A549 (cell line): ENCODE measurements at regions not wholly inside any gene's neighbourhood (a gene's known extent, or its start where the extent isn't known, plus 50 kb on each side); places are given as distances from the start of the nearest gene placed in this dataset.

ENCODE experiments used
- ATAC-seq, 2 experiments: fragments of 200-7000 bp in 1 of 2; fragments of >200 bp in 1 of 2; cut with Nextera tagmentation in 1 of 2; cut with Tn5 transposase in 1 of 2; 3 replicates each; pipeline versions ENCODE4 v1.8.0 to v1.9.1; 2018 to 2020; ENCODE audit warnings: mild to moderate bottlenecking in 1 of 2, moderate library complexity in 1 of 2
- CTCF ChIA-PET: fragments of 300-600 bp; sonication (Branson Sonifier 250); formaldehyde crosslinking; extraction: SDS; loops from one replicate; lab custom pipeline; 2021; ENCODE audit warnings: antibody characterized with exemption, inconsistent platforms; lab: Yijun Ruan, JAX
- POLR2A ChIA-PET: fragments of 350-600 bp; formaldehyde crosslinking; extraction: SDS; loops from one replicate; lab custom pipeline; 2021; ENCODE audit warnings: antibody characterized with exemption, inconsistent platforms; lab: Yijun Ruan, JAX
- DNase-seq, 2 experiments: peaks; one replicate each; pipeline versions ENCODE4 v3.0.0 to v3.0.0-alpha.2; 2011 to 2016; ENCODE audit warnings: low read depth in 1 of 2, low spot score in 1 of 2
- FAIRE-seq: peaks from 2 replicates; lab custom pipeline; 2011; peaks lifted over from hg19 to GRCh38; lab: Jason Lieb, UNC
- H3K27ac ChIP-seq, 2 experiments: fragments of >200 bp; sonication (Bioruptor Twin); formaldehyde crosslinking; 3 replicates each; pipeline ENCODE4 v1.5.1; 2016 to 2017
- H3K4me1 ChIP-seq: fragments of >200 bp; sonication (Bioruptor Twin); formaldehyde crosslinking; 3 replicates; pipeline ENCODE4 v1.6.1; 2016
- H3K4me2 ChIP-seq: fragments of >200 bp; sonication (Bioruptor Twin); formaldehyde crosslinking; 3 replicates; pipeline ENCODE4 v1.6.1; 2016
- H3K4me3 ChIP-seq: fragments of >200 bp; sonication (Bioruptor Twin); formaldehyde crosslinking; 3 replicates; pipeline ENCODE4 v1.5.1; 2016
- H3K9me3 ChIP-seq: fragments of >200 bp; sonication (Bioruptor Twin); formaldehyde crosslinking; 3 replicates; pipeline ENCODE4 v1.6.1; 2016
- BCL3 ChIP-seq: fragments of >200 bp; sonication (Bioruptor Twin); formaldehyde crosslinking; IDR thresholded peaks from 3 replicates; pipeline ENCODE4 v1.6.1; 2016
- CBX2 ChIP-seq: fragments of 200-600 bp; sonication (generic); IDR thresholded peaks from 2 replicates; pipeline ENCODE4 v1.6.1; 2016; ENCODE audit warnings: low read depth, mild to moderate bottlenecking, borderline replicate concordance
- CEBPB ChIP-seq, 2 experiments: fragments of >200 bp in 1 of 2; sonication (Bioruptor Twin) in 1 of 2; formaldehyde crosslinking in 1 of 2; IDR thresholded peaks; 2 replicates each; pipeline ENCODE4 v1.6.1; 2012 to 2016
- CHD2 ChIP-seq: fragments of 150-350 bp; IDR thresholded peaks from 2 replicates; pipeline ENCODE4 v1.6.1; 2014; ENCODE audit warnings: low read length; ENCODE audit not compliant: partially characterized antibody
- EHMT2 ChIP-seq: fragments of 200-600 bp; sonication (generic); IDR thresholded peaks from 2 replicates; pipeline ENCODE4 v1.6.1; 2016; ENCODE audit warnings: antibody characterized with exemption, low read depth, mild to moderate bottlenecking, moderate library complexity
- ESRRA ChIP-seq: fragments of 150-350 bp; IDR thresholded peaks from 2 replicates; pipeline ENCODE4 v1.6.1; 2014; ENCODE audit warnings: mild to moderate bottlenecking, low read length, borderline replicate concordance
- FOSB ChIP-seq: fragments of 250-450 bp; sonication (Bioruptor Pico); IDR thresholded peaks from 2 replicates; pipeline ENCODE4 v1.5.0; 2020; ENCODE audit warnings: mild to moderate bottlenecking, moderate library complexity
- FOSL2 ChIP-seq, 2 experiments: fragments of 450-650 bp in 1 of 2; fragments of >200 bp in 1 of 2; sonication (Bioruptor Twin) in 1 of 2; formaldehyde crosslinking; IDR thresholded peaks; 2 replicates each; pipeline versions ENCODE4 v1.5.0 to v1.6.1; 2016 to 2020; ENCODE audit warnings: mild to moderate bottlenecking in 1 of 2, moderate library complexity in 1 of 2
- GATA3 ChIP-seq: IDR thresholded peaks from 2 replicates; pipeline ENCODE4 v1.6.1; 2012; ENCODE audit warnings: borderline replicate concordance
- HMGXB4 ChIP-seq: fragments of 250-450 bp; sonication (Bioruptor Pico); IDR thresholded peaks from 2 replicates; pipeline ENCODE4 v1.5.0; 2021; ENCODE audit warnings: mild to moderate bottlenecking, moderate library complexity, borderline replicate concordance
- MAFK ChIP-seq: fragments of 450-650 bp; IDR thresholded peaks from 2 replicates; pipeline ENCODE4 v1.6.1; 2014; ENCODE audit not compliant: partially characterized antibody
- NFE2L2 ChIP-seq: fragments of 150-350 bp; conservative IDR thresholded peaks from 2 replicates; pipeline ENCODE4 v1.6.1; 2014; ENCODE audit warnings: low read length
- PHF8 ChIP-seq: fragments of 200-600 bp; sonication (generic); IDR thresholded peaks from 2 replicates; pipeline ENCODE4 v1.6.1; 2016; ENCODE audit warnings: low read depth, mild to moderate bottlenecking, antibody characterized with exemption, moderate library complexity, borderline replicate concordance
- RAD21 ChIP-seq, 2 experiments: fragments of >200 bp in 1 of 2; sonication (Bioruptor Twin) in 1 of 2; formaldehyde crosslinking in 1 of 2; IDR thresholded peaks in 1 of 2; conservative IDR thresholded peaks in 1 of 2; 2 replicates in 1 of 2; 3 replicates in 1 of 2; pipeline ENCODE4 v1.6.1; 2012 to 2018; ENCODE audit warnings: inconsistent platforms in 1 of 2
- RCOR1 ChIP-seq: fragments of 150-350 bp; IDR thresholded peaks from 2 replicates; pipeline ENCODE4 v1.6.1; 2014; ENCODE audit warnings: antibody characterized with exemption, low read length, low read depth
- SREBF2 ChIP-seq: fragments of 450-650 bp; IDR thresholded peaks from 2 replicates; pipeline ENCODE4 v1.6.1; 2014; ENCODE audit warnings: mild to moderate bottlenecking, moderate library complexity
- ZC3H11A ChIP-seq: fragments of 450-650 bp; IDR thresholded peaks from 2 replicates; pipeline ENCODE4 v1.6.1; 2014; ENCODE audit warnings: antibody characterized with exemption, mild to moderate bottlenecking
- ZSCAN20 ChIP-seq: fragments of 250-450 bp; sonication (Bioruptor Pico); IDR thresholded peaks from 2 replicates; pipeline ENCODE4 v1.8.0; 2022; ENCODE audit warnings: mild to moderate bottlenecking, moderate library complexity
- WGBS: methylation state at CpG from one replicate; pipeline ENCODE4 v1.1.6; 2017; ENCODE audit errors: missing lambda C conversion rate; 5-methylcytosine and 5-hydroxymethylcytosine counted together

- H3K4me1 ChIP-seq, result no peaks in the 10 kb centered on the region
- ATAC-seq, result no peak
- POLR2A ChIA-PET, result no interaction called here
- no peak overlapping the region for H3K4me3 ChIP-seq
- TF ChIP-seq FOSB (CRISPR knock-in tag) (no peak), BCL3 (no peak), FOSL2 (IDR thresholded peaks at IDR 0.05) (no peak), FOSL2 (CRISPR knock-in tag; IDR thresholded peaks at IDR 0.05) (no peak)
- 19% methylated on average over 8 of the region's 8 CpGs for WGBS
- no peak overlapping the region for H3K4me2 ChIP-seq
- CTCF ChIA-PET, result no interaction called here
- no peak for DNase-seq
- no peaks in the 10 kb centered on the region for H3K9me3 ChIP-seq
- H3K27ac ChIP-seq, result no peak overlapping the region
- FAIRE-seq, result no peak
These were observed 514.2 kb upstream of the MGMT start for GRCh38 chr10:128952856-128953255.

GRCh38 chr10:128956149-128956548 is 510.9 kb upstream of the MGMT start:
- Histone ChIP-seq H3K4me1 (no peaks in the 10 kb centered on the region), H3K4me2 (no peak overlapping the region), H3K9me3 (no peaks in the 10 kb centered on the region), H3K4me3 (no peak overlapping the region), H3K27ac (no peak overlapping the region)
- FAIRE-seq (no peak), ATAC-seq (no peak), DNase-seq (no peak)
- ChIA-PET CTCF (no interaction called here), POLR2A (no interaction called here)
- WGBS, result 0% methylated on average over 1 of the region's 1 CpG
- TF ChIP-seq CHD2 (no peak), MAFK (peak; percentile 71)

- Histone ChIP-seq H3K27ac (no peak overlapping the region), H3K4me2 (no peak overlapping the region), H3K4me3 (no peak overlapping the region), H3K4me1 (no peaks in the 10 kb centered on the region), H3K9me3 (no peaks in the 10 kb centered on the region)
- CTCF ChIA-PET, result no interaction called here
- FAIRE-seq (no peak), DNase-seq (no peak), ATAC-seq (no peak)
- WGBS, result 4% methylated on average over 3 of the region's 4 CpGs
- POLR2A ChIA-PET, result no interaction called here
- TF ChIP-seq EHMT2, result no peak
- no peak for TF ChIP-seq FOSL2 (IDR thresholded peaks at IDR 0.05)
- TF ChIP-seq FOSL2 (CRISPR knock-in tag; IDR thresholded peaks at IDR 0.05), result no peak
- no peak for TF ChIP-seq HMGXB4 (CRISPR knock-in tag)
- no peak for TF ChIP-seq SREBF2
- no peak for TF ChIP-seq PHF8
- TF ChIP-seq GATA3, result no peak
- no peak for TF ChIP-seq ESRRA
- no peak for TF ChIP-seq RCOR1
- TF ChIP-seq NFE2L2, result no peak
- no peak for TF ChIP-seq CEBPB (IDR thresholded peaks at IDR 0.05)
- no peak for TF ChIP-seq CBX2
- no peak for TF ChIP-seq RAD21 (conservative IDR thresholded peaks at IDR 0.05 in 1 of 2, IDR thresholded peaks at IDR 0.05 in 1 of 2)
- no peak for TF ChIP-seq ZC3H11A
- no peak for TF ChIP-seq ZSCAN20
These were observed 509.8 kb upstream of the MGMT start for GRCh38 chr10:128957221-128957620.
